ENCODE measurements at regions not wholly inside any gene's neighbourhood (a gene's known extent, or its start where the extent isn't known, plus 50 kb on each side); places are given as distances from the start of the nearest gene placed in this dataset.

GRCh38 chr18:67354692-67355091 is 161.8 kb downstream of the DSEL start:
- TF ChIP-seq GABPA (IDR thresholded peaks at IDR 0.05; ENCODE audit: borderline replicate concordance, insufficient read depth, low read length) (no peak), ASH2L (IDR thresholded peaks at IDR 0.05; ENCODE audit: low read length) (no peak), KDM1A (IDR thresholded peaks at IDR 0.05; ENCODE audit: borderline replicate concordance, low read length) (no peak), EP300 (IDR thresholded peaks at IDR 0.05; ENCODE audit: borderline replicate concordance in 1 of 2, low read depth in 2 of 2, low read length in 2 of 2) (no peak), CTCF (IDR thresholded peaks at IDR 0.05; ENCODE audit: control extremely low read depth in 1 of 3, insufficient read depth in 1 of 3, low read depth in 1 of 3, low read length in 3 of 3) (no peak), CHD7 (IDR thresholded peaks at IDR 0.05; ENCODE audit: insufficient replicate concordance, low read length) (no peak), CHD2 (IDR thresholded peaks at IDR 0.05; ENCODE audit: low read length) (no peak), POLR2A (IDR thresholded peaks at IDR 0.05; ENCODE audit: control extremely low read depth in 1 of 2, low read depth in 2 of 2, low read length in 2 of 2) (no peak), SRF (IDR thresholded peaks at IDR 0.05; ENCODE audit: low read depth, low read length) (no peak), EZH2 (IDR thresholded peaks at IDR 0.05; ENCODE audit: low read depth, low read length, severe bottlenecking) (no peak)

Measured in H1 (cell line).